Activated CD4-positive, CD25-positive, alpha-beta regulatory T cell treated with anti-CD3 and anti-CD28 coated beads, Interleukin-2, amount 50 U/mL, for 24 hours (primary cell): ENCODE measurements at regions not wholly inside any gene's neighbourhood (a gene's known extent, or its start where the extent isn't known, plus 50 kb on each side); places are given as distances from the start of the nearest gene placed in this dataset.
"Not testable (repeated sequence)": the region's sequence is repeated elsewhere in the genome, so short reads cannot be mapped to it uniquely, and the experiment has no call there.

ENCODE experiments used
- ATAC-seq, 2 donors: fragments of 150-1000 bp; cut with Tn5 transposase; one replicate each; pipeline ENCODE4 v1.10.0; 2021; ENCODE audit warnings: mild to moderate bottlenecking in 1 of 2, moderate library complexity in 1 of 2

GRCh38 chr1:193939585-193939984 is 753.2 kb upstream of the B3GALT2 start:
- ATAC-seq, result no peak

- no peak for ATAC-seq
Observed at GRCh38 chr1:193937308-193937707, 750.9 kb upstream of the B3GALT2 start.

- no peak for ATAC-seq
Observed at GRCh38 chr1:193932979-193933378, 746.6 kb upstream of the B3GALT2 start.

- ATAC-seq, result no peak
Observed at GRCh38 chr1:193931356-193931755, 744.9 kb upstream of the B3GALT2 start.

- no peak for ATAC-seq
Observed at GRCh38 chr1:193929374-193930033, 743.1 kb upstream of the B3GALT2 start.

- no peak for ATAC-seq
Observed at GRCh38 chr1:193927550-193927949, 741.1 kb upstream of the B3GALT2 start.

GRCh38 chr1:193926956-193927355 is 740.5 kb upstream of the B3GALT2 start:
- no peak for ATAC-seq

- no peak for ATAC-seq
Observed at GRCh38 chr1:193919827-193920226, 733.4 kb upstream of the B3GALT2 start.

GRCh38 chr1:193916452-193916851 is 730.0 kb upstream of the B3GALT2 start:
- no peak for ATAC-seq

GRCh38 chr1:193914871-193915270 is 728.5 kb upstream of the B3GALT2 start:
- ATAC-seq, result no peak

GRCh38 chr1:193909406-193910082 is 723.1 kb upstream of the B3GALT2 start:
- ATAC-seq, result no peak

- ATAC-seq, result no peak
Observed at GRCh38 chr1:193905288-193906085, 719.1 kb upstream of the B3GALT2 start.

GRCh38 chr1:193891788-193892187 is 705.4 kb upstream of the B3GALT2 start:
- no peak for ATAC-seq

GRCh38 chr1:193890935-193891334 is 704.5 kb upstream of the B3GALT2 start:
- no peak for ATAC-seq

GRCh38 chr1:193884848-193885558 is 698.6 kb upstream of the B3GALT2 start:
- ATAC-seq, result no peak

GRCh38 chr1:193877920-193878319 is 691.5 kb upstream of the B3GALT2 start:
- ATAC-seq, result not testable (repeated sequence)

- ATAC-seq, result no peak
Observed at GRCh38 chr1:193868425-193868824, 682.0 kb upstream of the B3GALT2 start.

- no peak for ATAC-seq
Observed at GRCh38 chr1:193856261-193856660, 669.8 kb upstream of the B3GALT2 start.

- no peak for ATAC-seq
Observed at GRCh38 chr1:193850745-193851144, 664.3 kb upstream of the B3GALT2 start.

GRCh38 chr1:193846876-193847604 is 660.6 kb upstream of the B3GALT2 start:
- ATAC-seq, result no peak

GRCh38 chr1:193846411-193846810 is 660.0 kb upstream of the B3GALT2 start:
- ATAC-seq, result no peak

- ATAC-seq, result no peak
Observed at GRCh38 chr1:193841857-193842256, 655.4 kb upstream of the B3GALT2 start.
